CD4-positive, alpha-beta memory T cell (primary cell): ENCODE measurements at regions not wholly inside any gene's neighbourhood (a gene's known extent, or its start where the extent isn't known, plus 50 kb on each side); places are given as distances from the start of the nearest gene placed in this dataset.
A peak's percentile ranks its signal among the peaks of the same experiment; 100 is the strongest.

Experiments
- CTCF ChIA-PET: fragments of 350-600 bp; sonication (Branson Sonifier 250); formaldehyde crosslinking; loops from one replicate; lab custom pipeline; 2021; ENCODE audit warnings: inconsistent platforms; ENCODE audit not compliant: partially characterized antibody; lab: Charles Lee
- POLR2A ChIA-PET: fragments of 350-600 bp; sonication (Branson Sonifier 250); formaldehyde crosslinking; loops from one replicate; lab custom pipeline; 2021; ENCODE audit not compliant: partially characterized antibody; lab: Charles Lee
- DNase-seq, 5 donors: peaks; one replicate each; pipeline versions ENCODE4 v3.0.0 to v3.0.0-alpha.2; 2020 to 2022; ENCODE audit warnings: mixed read lengths in 1 of 5
- H3K27ac ChIP-seq: one replicate; pipeline ENCODE4 v1.7.0; 2013; ENCODE audit warnings: low read depth, low read length
- H3K27me3 ChIP-seq: 2 replicates; pipeline ENCODE4 v1.7.0; 2013; ENCODE audit warnings: mild to moderate bottlenecking, low read length, moderate library complexity; ENCODE audit not compliant: insufficient read depth
- H3K36me3 ChIP-seq: 2 replicates; pipeline ENCODE4 v1.7.0; 2013; ENCODE audit warnings: mild to moderate bottlenecking, low read length, moderate library complexity; ENCODE audit not compliant: insufficient read depth
- H3K4me1 ChIP-seq: 2 replicates; pipeline ENCODE4 v1.7.0; 2013; ENCODE audit warnings: mild to moderate bottlenecking, low read length, moderate library complexity; ENCODE audit not compliant: insufficient read depth
- H3K4me3 ChIP-seq, 2 donors: one replicate each; pipeline ENCODE4 v1.7.0; 2013; ENCODE audit warnings: low read length in 2 of 2, mild to moderate bottlenecking in 1 of 2
- H3K9me3 ChIP-seq, 2 donors: one replicate each; pipeline ENCODE4 v1.7.0; 2013; ENCODE audit warnings: low read length in 2 of 2, control low read depth in 1 of 2; ENCODE audit not compliant: control insufficient read depth in 1 of 2
- H3K27ac Mint-ChIP-seq, 7 donors: one replicate each; pipeline ENCODE4 v1.8.0; 2020 to 2021; ENCODE audit warnings: mixed read lengths in 7 of 7, mild to moderate bottlenecking in 6 of 7, inconsistent platforms in 3 of 7, moderate library complexity in 3 of 7
- H3K27me3 Mint-ChIP-seq, 2 donors: one replicate each; pipeline ENCODE4 v1.8.0; 2020 to 2021; ENCODE audit warnings: mixed read lengths in 2 of 2
- H3K36me3 Mint-ChIP-seq, 2 donors: one replicate each; pipeline ENCODE4 v1.8.0; 2020 to 2021; ENCODE audit warnings: mixed read lengths in 2 of 2, inconsistent platforms in 1 of 2, mild to moderate bottlenecking in 1 of 2
- H3K4me1 Mint-ChIP-seq, 4 donors: one replicate each; pipeline ENCODE4 v1.8.0; 2020 to 2021; ENCODE audit warnings: mixed read lengths in 4 of 4, mild to moderate bottlenecking in 1 of 4
- H3K4me3 Mint-ChIP-seq, 8 donors: one replicate each; pipeline ENCODE4 v1.8.0; 2020 to 2021; ENCODE audit warnings: mixed read lengths in 8 of 8, mild to moderate bottlenecking in 7 of 8, moderate library complexity in 6 of 8, inconsistent platforms in 3 of 8
- H3K9me3 Mint-ChIP-seq, 8 donors: one replicate each; pipeline ENCODE4 v1.8.0; 2020 to 2021; ENCODE audit warnings: mixed read lengths in 8 of 8, mild to moderate bottlenecking in 5 of 8, inconsistent platforms in 3 of 8, moderate library complexity in 1 of 8
- intact Hi-C: fragments of 100-400 bp; cut with micrococcal nuclease; formaldehyde crosslinking; loops from one replicate; pipeline ENCODE4 v1.15.1; 2023

DNA sequence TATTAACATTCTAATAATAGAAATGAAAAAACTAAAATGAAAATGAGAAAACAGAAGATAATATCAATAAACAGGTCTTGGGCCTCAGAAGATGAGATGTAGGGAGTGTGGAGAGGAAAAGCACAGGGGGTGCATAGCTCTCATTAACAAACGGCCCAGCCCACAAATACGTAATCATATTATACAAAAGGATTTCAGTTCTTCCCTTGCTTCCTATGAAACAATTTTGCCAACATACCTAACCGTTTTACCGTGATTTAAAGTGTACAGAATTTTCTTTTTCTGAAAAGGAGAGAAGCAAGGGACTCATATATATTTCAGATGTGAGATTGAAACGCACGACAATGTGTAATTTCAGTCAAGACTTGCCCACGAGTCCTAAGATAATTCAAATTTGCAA is 136.0 kb downstream of the HFE start:
- peaks cover 21% of the 10 kb centered on the region for H3K4me1 ChIP-seq
- POLR2A ChIA-PET = interaction anchor here (0.7 to 20.0 kb wide), 26 partner anchors 8 to 1615 kb away, joined by 3 to 1953 read pairs (median 8); a partner anchor contains a TSS
- CTCF ChIA-PET = interaction anchor here (0.8 to 2.4 kb wide), 8 partner anchors 8 to 346 kb away, joined by 3 to 18 read pairs (median 4); a partner anchor contains a TSS
- H3K27ac Mint-ChIP-seq = no peak overlapping the region
- peaks cover 0 to 2% (median 0%) of the 10 kb centered on the region in 8 donors for H3K9me3 Mint-ChIP-seq
- peaks cover 6 to 8% (median 7%) of the 10 kb centered on the region in 4 donors for H3K4me1 Mint-ChIP-seq
- H3K4me3 Mint-ChIP-seq = no peak overlapping the region
- H3K9me3 ChIP-seq = no peaks in the 10 kb centered on the region
- DNase-seq = no peak
- no peaks in the 10 kb centered on the region for H3K27me3 Mint-ChIP-seq
- peaks cover 0 to 2% of the 10 kb centered on the region in 2 donors for H3K36me3 Mint-ChIP-seq
- intact Hi-C loops = no loop called here
- H3K27me3 ChIP-seq = no peaks in the 10 kb centered on the region
- no peaks in the 10 kb centered on the region for H3K36me3 ChIP-seq
- peak overlapping the region; percentile 45 to 82 for H3K4me3 ChIP-seq
- peak overlapping the region; percentile 69 for H3K27ac ChIP-seq

DNA sequence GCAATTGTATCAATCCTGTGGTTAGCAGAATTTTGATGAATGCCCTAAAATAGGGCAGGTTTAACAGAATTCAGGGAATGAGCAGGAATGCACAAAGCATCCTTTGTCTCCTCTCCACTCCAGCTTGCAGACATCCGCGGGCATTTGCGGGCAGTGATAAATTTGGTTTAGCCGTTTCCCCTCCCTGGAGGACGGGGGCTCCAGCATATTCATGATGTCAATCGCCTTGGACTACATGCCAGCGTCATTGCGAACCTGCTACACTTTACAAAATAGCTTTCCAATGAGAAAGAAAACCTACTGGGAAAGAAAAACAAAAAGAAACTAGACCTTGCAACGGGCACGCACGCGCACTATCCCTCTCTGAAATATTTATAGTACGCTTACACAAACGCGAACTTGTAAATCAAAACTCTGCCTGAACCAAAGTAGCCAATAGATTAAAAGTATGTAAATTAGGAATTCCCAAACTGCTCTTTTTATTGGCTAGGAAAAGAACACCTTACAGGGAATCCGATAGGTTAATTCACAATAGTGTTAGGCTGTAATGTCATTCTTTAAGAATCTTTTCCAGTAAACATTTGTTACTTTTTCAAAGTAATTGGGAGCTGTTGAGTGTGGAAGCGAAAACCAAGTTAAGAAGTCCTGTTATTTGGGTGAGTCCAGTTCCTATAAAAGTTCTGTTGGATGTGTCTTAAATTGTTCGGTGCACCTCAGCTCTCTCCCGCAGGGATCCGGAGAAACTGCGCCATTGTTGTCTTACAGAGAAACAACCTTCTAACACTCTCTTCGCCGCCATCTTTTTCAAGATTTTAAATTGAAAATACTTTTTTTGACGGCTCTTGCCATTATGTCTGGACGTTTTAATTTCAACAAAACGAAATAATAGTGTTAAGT is 136.7 kb downstream of the HFE start:
- no peaks in the 10 kb centered on the region for H3K27me3 Mint-ChIP-seq
- H3K27ac Mint-ChIP-seq = no peak overlapping the region
- peak overlapping the region; percentile 45 to 82 for H3K4me3 ChIP-seq
- H3K9me3 ChIP-seq = no peaks in the 10 kb centered on the region
- H3K4me1 Mint-ChIP-seq = peaks cover 6 to 8% (median 7%) of the 10 kb centered on the region in 4 donors
- H3K4me3 Mint-ChIP-seq = no peak overlapping the region
- H3K27ac ChIP-seq = peak overlapping the region; percentile 69
- DNase-seq = peak; percentile 74 to 87 (median 84)
- H3K36me3 Mint-ChIP-seq = peaks cover 0 to 2% of the 10 kb centered on the region in 2 donors
- ChIA-PET CTCF (interaction anchor here (1.1 to 2.4 kb wide), 10 partner anchors 8 to 345 kb away, joined by 3 to 18 read pairs (median 4); a partner anchor contains a TSS), POLR2A (interaction anchor here (0.7 to 20.0 kb wide), 32 partner anchors 9 to 1648 kb away, joined by 3 to 1953 read pairs (median 6); a partner anchor contains a TSS)
- no peaks in the 10 kb centered on the region for H3K36me3 ChIP-seq
- peaks cover 0 to 2% (median 0%) of the 10 kb centered on the region in 8 donors for H3K9me3 Mint-ChIP-seq
- no peaks in the 10 kb centered on the region for H3K27me3 ChIP-seq
- peaks cover 21% of the 10 kb centered on the region for H3K4me1 ChIP-seq
- intact Hi-C loops = loop anchor here (1.0 to 2.0 kb wide), 4 partner anchors 8 to 27 kb away; a partner anchor contains a TSS

- Histone ChIP-seq H3K27me3 (no peaks in the 10 kb centered on the region), H3K9me3 (no peaks in the 10 kb centered on the region), H3K36me3 (no peaks in the 10 kb centered on the region), H3K27ac (peak overlapping the region; percentile 69), H3K4me1 (peaks cover 21% of the 10 kb centered on the region), H3K4me3 (peak overlapping the region; percentile 45 to 82)
- Mint-ChIP-seq H3K4me1 (peaks cover 6 to 9% (median 8%) of the 10 kb centered on the region in 4 donors), H3K27ac (no peak overlapping the region), H3K9me3 (peaks cover 0 to 2% (median 0%) of the 10 kb centered on the region in 8 donors), H3K27me3 (no peaks in the 10 kb centered on the region), H3K36me3 (peaks cover 0 to 2% of the 10 kb centered on the region in 2 donors), H3K4me3 (no peak overlapping the region)
- ChIA-PET POLR2A (interaction anchor here (0.7 to 20.0 kb wide), 25 partner anchors 9 to 1648 kb away, joined by 3 to 1953 read pairs (median 8); a partner anchor contains a TSS), CTCF (interaction anchor here (1.1 to 2.4 kb wide), 8 partner anchors 8 to 48 kb away, joined by 4 to 18 read pairs (median 6); a partner anchor contains a TSS)
- intact Hi-C loops = loop anchor here (1.0 to 2.0 kb wide), 4 partner anchors 8 to 26 kb away; a partner anchor contains a TSS
- no peak for DNase-seq
Measured at GRCh38 chr6:26224547-26224912, 137.3 kb downstream of the HFE start.

- no peaks in the 10 kb centered on the region for H3K9me3 ChIP-seq
- peak in 3 of 5 donors; percentile 22 to 33 (median 23) for DNase-seq
- H3K27ac ChIP-seq = peak overlapping the region; percentile 69
- Mint-ChIP-seq H3K36me3 (peaks cover 0 to 2% of the 10 kb centered on the region in 2 donors), H3K27ac (no peak overlapping the region), H3K27me3 (no peaks in the 10 kb centered on the region), H3K4me3 (no peak overlapping the region), H3K4me1 (peaks cover 6 to 11% (median 8%) of the 10 kb centered on the region in 4 donors), H3K9me3 (peaks cover 0 to 2% (median 0%) of the 10 kb centered on the region in 8 donors)
- H3K27me3 ChIP-seq = no peaks in the 10 kb centered on the region
- peak overlapping the region; percentile 45 to 82 for H3K4me3 ChIP-seq
- ChIA-PET CTCF (interaction anchor here (1.2 to 2.4 kb wide), 4 partner anchors 9 to 47 kb away, joined by 4 to 18 read pairs (median 12); a partner anchor contains a TSS), POLR2A (interaction anchor here (1.2 to 20.0 kb wide), 17 partner anchors 10 to 1613 kb away, joined by 3 to 1953 read pairs (median 22); a partner anchor contains a TSS)
- H3K4me1 ChIP-seq = peaks cover 21% of the 10 kb centered on the region
- H3K36me3 ChIP-seq = no peaks in the 10 kb centered on the region
- intact Hi-C loops = loop anchor here (1.0 to 2.0 kb wide), 4 partner anchors 8 to 26 kb away; a partner anchor contains a TSS
Measured at GRCh38 chr6:26224940-26225847, 138.0 kb downstream of the HFE start.

DNA sequence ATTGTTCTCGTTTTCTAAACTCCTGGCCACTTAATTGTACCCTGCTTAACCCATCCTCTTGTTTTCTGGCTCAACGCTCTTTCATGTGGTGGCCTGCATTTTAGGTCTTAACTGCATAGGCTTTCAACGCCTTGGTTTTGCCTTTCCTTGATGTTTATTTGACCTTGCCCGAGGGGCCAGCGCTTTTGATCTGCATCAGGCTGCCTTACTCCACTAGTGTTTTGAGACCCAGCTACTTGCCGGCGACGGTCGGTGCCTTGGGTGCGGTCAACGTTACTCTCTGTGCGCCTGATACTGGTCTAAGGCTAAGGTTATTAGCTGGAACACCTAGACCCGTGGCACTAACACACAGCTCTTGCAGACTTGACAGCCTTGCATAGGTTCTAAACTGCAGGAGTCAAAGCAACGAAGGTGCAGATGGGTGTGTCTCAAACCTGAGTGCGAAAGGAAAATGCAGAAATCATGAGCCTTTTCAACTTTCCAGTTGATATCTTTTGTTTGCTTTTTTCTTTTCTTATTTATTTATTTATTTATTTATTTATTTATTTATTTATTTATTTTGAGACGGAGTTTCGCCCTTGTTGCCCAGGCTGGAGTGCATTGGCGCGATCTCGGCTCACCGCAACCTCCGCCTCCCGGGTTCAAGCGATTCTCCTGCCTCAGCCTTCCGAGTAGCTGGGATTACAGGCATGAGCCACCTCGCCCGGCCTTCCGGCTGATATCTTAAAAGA is 138.8 kb downstream of the HFE start:
- Mint-ChIP-seq H3K9me3 (peaks cover 0 to 2% (median 0%) of the 10 kb centered on the region in 8 donors), H3K36me3 (peaks cover 0 to 2% of the 10 kb centered on the region in 2 donors), H3K27me3 (no peaks in the 10 kb centered on the region), H3K27ac (peak overlapping the region in 3 of 7 donors; percentile 42 to 68 (median 43)), H3K4me3 (peak overlapping the region in 2 of 8 donors; percentile 43 to 64), H3K4me1 (peaks cover 8 to 11% (median 9%) of the 10 kb centered on the region in 4 donors)
- Histone ChIP-seq H3K27ac (no peak overlapping the region), H3K9me3 (no peaks in the 10 kb centered on the region), H3K4me1 (peaks cover 21% of the 10 kb centered on the region), H3K27me3 (no peaks in the 10 kb centered on the region), H3K36me3 (no peaks in the 10 kb centered on the region), H3K4me3 (no peak overlapping the region)
- intact Hi-C loops = loop anchor here (2.0 kb wide), 2 partner anchors 15 to 25 kb away; a partner anchor contains a TSS
- ChIA-PET CTCF (interaction anchor here (0.9 to 2.4 kb wide), 3 partner anchors 8 to 52 kb away, joined by 3 to 13 read pairs (median 10); a partner anchor contains a TSS), POLR2A (interaction anchor here (1.5 to 20.0 kb wide), 10 partner anchors 9 to 921 kb away, joined by 3 to 1953 read pairs (median 75); a partner anchor contains a TSS)
- DNase-seq = no peak

DNA sequence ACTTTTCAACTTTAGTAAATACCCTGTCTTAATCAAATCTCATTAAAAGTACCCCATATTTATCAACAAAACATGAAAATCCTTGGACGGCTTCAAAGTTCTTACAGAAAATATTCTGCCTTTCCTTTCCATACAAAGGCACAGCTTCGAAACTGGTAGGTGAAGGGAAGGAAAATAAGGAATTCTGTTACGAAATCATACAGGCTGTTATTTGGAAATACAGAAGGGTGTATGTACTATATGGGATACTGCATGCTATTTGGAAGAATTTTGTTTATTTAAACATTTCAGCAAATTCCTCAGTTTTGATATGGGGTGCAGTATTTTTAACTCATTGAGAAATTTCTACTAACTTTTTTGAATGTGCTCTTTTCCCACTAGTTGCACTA is 138.4 kb upstream of the BTN3A2 start:
- H3K27me3 ChIP-seq = no peaks in the 10 kb centered on the region
- H3K4me3 Mint-ChIP-seq = peak overlapping the region in 2 of 8 donors; percentile 43 to 64
- CTCF ChIA-PET = interaction anchor here (0.9 to 1.8 kb wide), 4 partner anchors 10 to 53 kb away, joined by 3 to 10 read pairs (median 4); a partner anchor contains a TSS

More for the DNA sequence above, 138.4 kb upstream of the BTN3A2 start:
- intact Hi-C loops = no loop called here
- peak overlapping the region in 5 of 7 donors; percentile 42 to 68 (median 43) for H3K27ac Mint-ChIP-seq
- Histone ChIP-seq H3K4me3 (no peak overlapping the region), H3K9me3 (no peaks in the 10 kb centered on the region), H3K27ac (no peak overlapping the region), H3K36me3 (no peaks in the 10 kb centered on the region), H3K4me1 (peaks cover 21% of the 10 kb centered on the region)
- no peaks in the 10 kb centered on the region for H3K27me3 Mint-ChIP-seq
- POLR2A ChIA-PET = interaction anchor here (0.7 to 20.0 kb wide), 10 partner anchors 9 to 921 kb away, joined by 3 to 1953 read pairs (median 72); a partner anchor contains a TSS
- peaks cover 0 to 2% (median 0%) of the 10 kb centered on the region in 8 donors for H3K9me3 Mint-ChIP-seq
- peaks cover 0 to 2% of the 10 kb centered on the region in 2 donors for H3K36me3 Mint-ChIP-seq
- no peak for DNase-seq
- H3K4me1 Mint-ChIP-seq = peaks cover 8 to 12% (median 11%) of the 10 kb centered on the region in 4 donors
